ENCODE measurements at regions not wholly inside any gene's neighbourhood (a gene's known extent, or its start where the extent isn't known, plus 50 kb on each side); places are given as distances from the start of the nearest gene placed in this dataset.

DNA sequence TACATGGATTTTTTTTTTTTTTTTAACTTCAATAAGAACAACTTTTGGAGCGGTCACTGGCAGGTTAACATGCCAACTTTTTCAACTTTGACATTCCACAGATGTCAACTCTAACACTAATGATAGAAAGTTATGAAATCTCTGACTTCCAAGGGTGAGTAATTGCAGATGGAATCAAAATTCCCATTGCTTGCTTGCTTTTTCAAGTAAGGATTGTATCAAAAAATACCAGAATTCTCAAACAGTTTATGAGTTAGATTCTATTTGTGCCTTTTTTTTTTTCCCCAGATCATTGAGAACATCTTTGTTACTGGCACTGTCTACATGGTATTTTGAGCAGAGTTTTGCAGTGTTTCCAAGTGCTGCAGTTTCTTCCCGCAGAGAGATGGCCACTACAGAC lies 50.3 kb upstream of the OTUD4 start:
- no peak for DNase-seq

Data from activated CD4-positive, CD25-positive, alpha-beta regulatory T cell treated with anti-CD3 and anti-CD28 coated beads, Interleukin-2, amount 50 U/mL, for 72 hours (primary cell).